ENCODE measurements at regions not wholly inside any gene's neighbourhood (a gene's known extent, or its start where the extent isn't known, plus 50 kb on each side); places are given as distances from the start of the nearest gene placed in this dataset.

- Histone ChIP-seq H3K9me3 (ENCODE audit: control insufficient read depth in 3 of 3, low read length in 3 of 3) (no peaks in the 10 kb centered on the region), H3K27me3 (ENCODE audit: control insufficient read depth in 3 of 3, insufficient read depth in 3 of 3, low read length in 3 of 3) (no peaks in the 10 kb centered on the region), H3K9ac (ENCODE audit: low read depth in 1 of 3, low read length in 3 of 3) (no peak overlapping the region), H3K27ac (ENCODE audit: low read depth, low read length) (no peak overlapping the region), H3K36me3 (ENCODE audit: control insufficient read depth in 3 of 3, insufficient read depth in 3 of 3, low read length in 3 of 3) (no peaks in the 10 kb centered on the region), H3K4me3 (ENCODE audit: low read length in 3 of 3) (no peak overlapping the region), H3K4me1 (ENCODE audit: control insufficient read depth in 3 of 3, insufficient read depth in 3 of 3, low read length in 3 of 3) (no peaks in the 10 kb centered on the region)
Observed at GRCh38 chr11:127709960-127710359, 709.4 kb upstream of the KIRREL3 start.

- Histone ChIP-seq H3K27ac (ENCODE audit: low read depth, low read length) (no peak overlapping the region), H3K27me3 (ENCODE audit: control insufficient read depth in 3 of 3, insufficient read depth in 3 of 3, low read length in 3 of 3) (no peaks in the 10 kb centered on the region), H3K9ac (ENCODE audit: low read depth in 1 of 3, low read length in 3 of 3) (no peak overlapping the region), H3K4me1 (ENCODE audit: control insufficient read depth in 3 of 3, insufficient read depth in 3 of 3, low read length in 3 of 3) (no peaks in the 10 kb centered on the region), H3K9me3 (ENCODE audit: control insufficient read depth in 3 of 3, low read length in 3 of 3) (no peaks in the 10 kb centered on the region), H3K4me3 (ENCODE audit: low read length in 3 of 3) (no peak overlapping the region), H3K36me3 (ENCODE audit: control insufficient read depth in 3 of 3, insufficient read depth in 3 of 3, low read length in 3 of 3) (no peaks in the 10 kb centered on the region)
Observed at GRCh38 chr11:127693686-127694085, 693.1 kb upstream of the KIRREL3 start.

GRCh38 chr11:127683321-127683720, 682.8 kb upstream of the KIRREL3 start:
- Histone ChIP-seq H3K4me3 (ENCODE audit: low read length in 3 of 3) (no peak overlapping the region), H3K9me3 (ENCODE audit: control insufficient read depth in 3 of 3, low read length in 3 of 3) (no peaks in the 10 kb centered on the region), H3K27ac (ENCODE audit: low read depth, low read length) (no peak overlapping the region), H3K27me3 (ENCODE audit: control insufficient read depth in 3 of 3, insufficient read depth in 3 of 3, low read length in 3 of 3) (no peaks in the 10 kb centered on the region), H3K36me3 (ENCODE audit: control insufficient read depth in 3 of 3, insufficient read depth in 3 of 3, low read length in 3 of 3) (no peaks in the 10 kb centered on the region), H3K4me1 (ENCODE audit: control insufficient read depth in 3 of 3, insufficient read depth in 3 of 3, low read length in 3 of 3) (no peaks in the 10 kb centered on the region), H3K9ac (ENCODE audit: low read depth in 1 of 3, low read length in 3 of 3) (no peak overlapping the region)

- Histone ChIP-seq H3K4me3 (ENCODE audit: low read length in 3 of 3) (no peak overlapping the region), H3K27me3 (ENCODE audit: control insufficient read depth in 3 of 3, insufficient read depth in 3 of 3, low read length in 3 of 3) (no peaks in the 10 kb centered on the region), H3K27ac (ENCODE audit: low read depth, low read length) (no peak overlapping the region)
Observed at GRCh38 chr11:127679816-127680545, 679.4 kb upstream of the KIRREL3 start.

DNA sequence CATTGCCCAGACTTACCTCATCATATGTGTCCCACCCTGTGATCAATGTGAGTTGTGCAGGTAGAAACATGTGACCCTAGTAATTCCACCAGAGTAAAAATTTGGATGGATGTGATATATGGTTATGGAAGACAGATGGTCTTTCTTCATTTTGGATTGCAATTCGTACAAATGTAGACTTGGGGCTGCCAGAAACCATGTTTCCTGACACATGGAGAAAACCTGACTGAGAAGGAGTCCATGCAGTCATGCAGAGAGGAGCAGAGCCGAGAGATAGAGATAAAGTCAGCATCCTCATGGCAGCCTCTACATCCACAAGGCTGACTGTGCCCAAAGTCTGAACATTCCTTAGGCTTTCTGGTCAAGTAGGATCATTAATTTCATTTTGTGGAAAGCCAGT, 678.1 kb upstream of the KIRREL3 start:
- Histone ChIP-seq H3K4me1 (ENCODE audit: control insufficient read depth in 3 of 3, insufficient read depth in 3 of 3, low read length in 3 of 3) (peaks cover 0 to 6% (median 2%) of the 10 kb centered on the region in 3 donors), H3K27ac (ENCODE audit: low read depth, low read length) (no peak overlapping the region), H3K27me3 (ENCODE audit: control insufficient read depth in 3 of 3, insufficient read depth in 3 of 3, low read length in 3 of 3) (no peaks in the 10 kb centered on the region), H3K4me3 (ENCODE audit: low read length in 3 of 3) (no peak overlapping the region), H3K9ac (ENCODE audit: low read depth in 1 of 3, low read length in 3 of 3) (no peak overlapping the region), H3K9me3 (ENCODE audit: control insufficient read depth in 3 of 3, low read length in 3 of 3) (no peaks in the 10 kb centered on the region), H3K36me3 (ENCODE audit: control insufficient read depth in 3 of 3, insufficient read depth in 3 of 3, low read length in 3 of 3) (no peaks in the 10 kb centered on the region)

More at GRCh38 chr11:127679816-127680545, 679.4 kb upstream of the KIRREL3 start:
- Histone ChIP-seq H3K4me1 (ENCODE audit: control insufficient read depth in 3 of 3, insufficient read depth in 3 of 3, low read length in 3 of 3) (peaks cover 0 to 6% (median 2%) of the 10 kb centered on the region in 3 donors), H3K36me3 (ENCODE audit: control insufficient read depth in 3 of 3, insufficient read depth in 3 of 3, low read length in 3 of 3) (no peaks in the 10 kb centered on the region), H3K9ac (ENCODE audit: low read depth in 1 of 3, low read length in 3 of 3) (no peak overlapping the region), H3K9me3 (ENCODE audit: control insufficient read depth in 3 of 3, low read length in 3 of 3) (no peaks in the 10 kb centered on the region)

GRCh38 chr11:127677660-127678425, 677.3 kb upstream of the KIRREL3 start:
- Histone ChIP-seq H3K9ac (ENCODE audit: low read depth in 1 of 3, low read length in 3 of 3) (no peak overlapping the region), H3K27ac (ENCODE audit: low read depth, low read length) (no peak overlapping the region), H3K9me3 (ENCODE audit: control insufficient read depth in 3 of 3, low read length in 3 of 3) (no peaks in the 10 kb centered on the region), H3K4me3 (ENCODE audit: low read length in 3 of 3) (no peak overlapping the region), H3K27me3 (ENCODE audit: control insufficient read depth in 3 of 3, insufficient read depth in 3 of 3, low read length in 3 of 3) (no peaks in the 10 kb centered on the region), H3K4me1 (ENCODE audit: control insufficient read depth in 3 of 3, insufficient read depth in 3 of 3, low read length in 3 of 3) (peaks cover 0 to 6% (median 2%) of the 10 kb centered on the region in 3 donors), H3K36me3 (ENCODE audit: control insufficient read depth in 3 of 3, insufficient read depth in 3 of 3, low read length in 3 of 3) (no peaks in the 10 kb centered on the region)

- no peak overlapping the region for H3K4me3 ChIP-seq (ENCODE audit: low read length in 3 of 3)
- H3K4me1 ChIP-seq (ENCODE audit: control insufficient read depth in 3 of 3, insufficient read depth in 3 of 3, low read length in 3 of 3), result peaks cover 0 to 6% (median 2%) of the 10 kb centered on the region in 3 donors
- no peaks in the 10 kb centered on the region for H3K36me3 ChIP-seq (ENCODE audit: control insufficient read depth in 3 of 3, insufficient read depth in 3 of 3, low read length in 3 of 3)
- H3K9ac ChIP-seq (ENCODE audit: low read depth in 1 of 3, low read length in 3 of 3), result no peak overlapping the region
- no peaks in the 10 kb centered on the region for H3K27me3 ChIP-seq (ENCODE audit: control insufficient read depth in 3 of 3, insufficient read depth in 3 of 3, low read length in 3 of 3)
- H3K9me3 ChIP-seq (ENCODE audit: control insufficient read depth in 3 of 3, low read length in 3 of 3), result no peaks in the 10 kb centered on the region
- H3K27ac ChIP-seq (ENCODE audit: low read depth, low read length), result no peak overlapping the region
Observed at GRCh38 chr11:127675581-127675980, 675.0 kb upstream of the KIRREL3 start.

DNA sequence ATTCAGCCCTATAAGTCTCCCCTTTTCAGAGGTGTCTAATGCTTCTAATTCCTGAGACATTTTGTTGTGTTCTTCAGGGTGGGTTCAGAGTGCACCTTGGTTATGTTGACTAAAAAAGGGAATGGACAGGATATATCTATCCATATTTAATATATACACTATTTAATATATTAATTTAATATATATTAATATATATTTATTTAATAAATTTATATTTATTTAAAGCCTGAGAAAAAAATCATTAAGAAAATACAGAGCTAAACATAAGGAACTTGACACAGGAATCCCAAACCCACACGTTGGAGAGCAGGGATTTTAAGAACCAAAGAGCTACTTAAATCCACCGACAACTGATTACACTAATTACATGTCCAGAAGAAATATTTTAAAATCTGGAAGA, 674.2 kb upstream of the KIRREL3 start:
- H3K36me3 ChIP-seq (ENCODE audit: control insufficient read depth in 3 of 3, insufficient read depth in 3 of 3, low read length in 3 of 3), result no peaks in the 10 kb centered on the region
- no peaks in the 10 kb centered on the region for H3K27me3 ChIP-seq (ENCODE audit: control insufficient read depth in 3 of 3, insufficient read depth in 3 of 3, low read length in 3 of 3)
- H3K9me3 ChIP-seq (ENCODE audit: control insufficient read depth in 3 of 3, low read length in 3 of 3), result no peaks in the 10 kb centered on the region
- H3K4me3 ChIP-seq (ENCODE audit: low read length in 3 of 3), result no peak overlapping the region
- H3K4me1 ChIP-seq (ENCODE audit: control insufficient read depth in 3 of 3, insufficient read depth in 3 of 3, low read length in 3 of 3), result peaks cover 0 to 6% (median 2%) of the 10 kb centered on the region in 3 donors
- H3K9ac ChIP-seq (ENCODE audit: low read depth in 1 of 3, low read length in 3 of 3), result no peak overlapping the region
- H3K27ac ChIP-seq (ENCODE audit: low read depth, low read length), result no peak overlapping the region

DNA sequence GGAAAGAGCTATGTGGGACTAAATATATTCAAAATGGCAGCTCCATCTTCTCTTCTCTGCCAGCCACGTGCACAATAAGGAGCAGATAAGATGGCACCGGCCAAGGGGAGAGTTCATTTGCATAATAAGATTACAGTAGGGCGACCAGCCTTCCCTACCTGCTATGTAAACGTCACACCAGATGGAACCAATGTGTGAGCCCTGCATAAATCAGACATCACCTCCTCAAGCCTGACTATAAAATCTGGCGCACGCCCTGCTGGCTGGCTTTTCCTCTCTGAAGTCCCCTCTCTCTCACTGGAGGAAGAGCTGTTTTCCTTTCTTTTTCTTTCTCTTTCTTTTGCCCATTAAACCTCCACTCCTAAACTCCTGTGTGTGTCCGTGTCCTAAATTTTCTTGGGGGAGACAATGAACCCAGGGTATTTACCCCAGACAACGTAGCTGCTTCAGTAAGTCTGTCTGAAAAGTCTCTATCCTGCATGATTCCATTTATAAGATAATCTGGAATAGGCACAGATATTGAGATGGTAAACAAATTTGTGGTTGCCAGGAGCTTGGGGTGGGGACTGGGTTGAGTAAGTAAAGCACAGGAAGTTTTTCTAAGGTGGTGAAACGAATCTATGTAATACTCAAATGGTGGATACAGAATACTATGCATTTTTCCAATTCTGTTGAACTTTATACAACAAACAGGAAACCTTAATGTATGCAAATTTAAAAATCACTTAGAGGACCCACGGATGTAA, 670.0 kb upstream of the KIRREL3 start:
- no peak overlapping the region for H3K9ac ChIP-seq (ENCODE audit: low read depth in 1 of 3, low read length in 3 of 3)
- no peaks in the 10 kb centered on the region for H3K27me3 ChIP-seq (ENCODE audit: control insufficient read depth in 3 of 3, insufficient read depth in 3 of 3, low read length in 3 of 3)
- H3K27ac ChIP-seq (ENCODE audit: low read depth, low read length), result no peak overlapping the region
- H3K4me3 ChIP-seq (ENCODE audit: low read length in 3 of 3), result no peak overlapping the region
- H3K36me3 ChIP-seq (ENCODE audit: control insufficient read depth in 3 of 3, insufficient read depth in 3 of 3, low read length in 3 of 3), result no peaks in the 10 kb centered on the region
- peaks cover 0 to 1% (median 0%) of the 10 kb centered on the region in 3 donors for H3K4me1 ChIP-seq (ENCODE audit: control insufficient read depth in 3 of 3, insufficient read depth in 3 of 3, low read length in 3 of 3)
- H3K9me3 ChIP-seq (ENCODE audit: control insufficient read depth in 3 of 3, low read length in 3 of 3), result no peaks in the 10 kb centered on the region
